ENCODE measurements at regions not wholly inside any gene's neighbourhood (a gene's known extent, or its start where the extent isn't known, plus 50 kb on each side); places are given as distances from the start of the nearest gene placed in this dataset.

DNA sequence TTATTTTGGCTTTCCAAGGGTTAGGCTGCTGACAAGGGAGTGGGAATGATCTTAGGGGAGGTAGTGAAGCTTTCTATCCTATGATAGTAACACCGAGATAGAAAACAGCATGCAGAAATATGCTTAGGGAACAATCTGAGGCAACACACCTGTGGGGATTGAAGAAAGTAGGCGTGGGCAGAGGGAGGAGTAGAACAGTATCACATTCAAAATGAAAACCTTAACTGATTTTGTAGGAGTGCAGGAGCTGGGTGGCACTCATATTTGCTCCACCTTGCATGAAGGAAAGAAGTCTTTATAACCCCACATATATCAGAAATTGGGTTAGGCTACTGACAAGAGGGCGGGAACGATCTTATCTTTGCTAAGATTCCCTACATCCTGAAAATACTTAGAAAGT is 762.2 kb upstream of the CNTNAP5 start:
- no peak for DNase-seq

- no peak for DNase-seq
These were observed 741.7 kb upstream of the CNTNAP5 start for GRCh38 chr2:123283431-123283830.

GRCh38 chr2:123303731-123304130 is 721.4 kb upstream of the CNTNAP5 start:
- DNase-seq = no peak

All from right lung (tissue), 2 donors.